GM12873 (cell line): ENCODE measurements at regions not wholly inside any gene's neighbourhood (a gene's known extent, or its start where the extent isn't known, plus 50 kb on each side); places are given as distances from the start of the nearest gene placed in this dataset.

ENCODE experiments used
- TF ChIP-seq, protein P1 (sequence below): IDR thresholded peaks from 2 replicates; pipeline ENCODE4 v1.5.1; 2012; ENCODE audit warnings: low read depth, mild to moderate bottlenecking, moderate library complexity, low read length, control low read depth; ENCODE audit not compliant: insufficient read depth; ENCODE audit errors: missing control alignments

DNA sequence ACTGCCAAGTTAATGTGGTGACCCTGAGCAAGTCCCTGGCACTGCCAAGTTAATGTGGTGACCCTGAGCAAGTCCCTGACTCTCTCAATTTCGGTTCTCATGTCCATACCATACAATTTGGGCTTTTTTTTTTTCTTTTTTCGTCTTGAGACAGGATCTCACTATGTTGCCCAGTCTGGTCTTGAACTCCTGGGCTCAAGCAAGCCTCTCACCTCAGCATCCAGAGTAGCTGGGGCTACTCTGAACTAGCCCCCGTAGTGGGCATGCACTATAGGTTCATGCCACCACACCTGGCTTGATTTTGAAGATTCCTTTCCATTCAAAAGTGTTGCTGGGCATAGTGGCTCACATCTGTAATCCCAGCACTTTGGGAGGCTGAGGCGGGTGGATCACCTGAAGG is 100.0 kb upstream of the FOXP4 start:
- TF ChIP-seq, protein P1, sequence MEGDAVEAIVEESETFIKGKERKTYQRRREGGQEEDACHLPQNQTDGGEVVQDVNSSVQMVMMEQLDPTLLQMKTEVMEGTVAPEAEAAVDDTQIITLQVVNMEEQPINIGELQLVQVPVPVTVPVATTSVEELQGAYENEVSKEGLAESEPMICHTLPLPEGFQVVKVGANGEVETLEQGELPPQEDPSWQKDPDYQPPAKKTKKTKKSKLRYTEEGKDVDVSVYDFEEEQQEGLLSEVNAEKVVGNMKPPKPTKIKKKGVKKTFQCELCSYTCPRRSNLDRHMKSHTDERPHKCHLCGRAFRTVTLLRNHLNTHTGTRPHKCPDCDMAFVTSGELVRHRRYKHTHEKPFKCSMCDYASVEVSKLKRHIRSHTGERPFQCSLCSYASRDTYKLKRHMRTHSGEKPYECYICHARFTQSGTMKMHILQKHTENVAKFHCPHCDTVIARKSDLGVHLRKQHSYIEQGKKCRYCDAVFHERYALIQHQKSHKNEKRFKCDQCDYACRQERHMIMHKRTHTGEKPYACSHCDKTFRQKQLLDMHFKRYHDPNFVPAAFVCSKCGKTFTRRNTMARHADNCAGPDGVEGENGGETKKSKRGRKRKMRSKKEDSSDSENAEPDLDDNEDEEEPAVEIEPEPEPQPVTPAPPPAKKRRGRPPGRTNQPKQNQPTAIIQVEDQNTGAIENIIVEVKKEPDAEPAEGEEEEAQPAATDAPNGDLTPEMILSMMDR = no peak

DNA sequence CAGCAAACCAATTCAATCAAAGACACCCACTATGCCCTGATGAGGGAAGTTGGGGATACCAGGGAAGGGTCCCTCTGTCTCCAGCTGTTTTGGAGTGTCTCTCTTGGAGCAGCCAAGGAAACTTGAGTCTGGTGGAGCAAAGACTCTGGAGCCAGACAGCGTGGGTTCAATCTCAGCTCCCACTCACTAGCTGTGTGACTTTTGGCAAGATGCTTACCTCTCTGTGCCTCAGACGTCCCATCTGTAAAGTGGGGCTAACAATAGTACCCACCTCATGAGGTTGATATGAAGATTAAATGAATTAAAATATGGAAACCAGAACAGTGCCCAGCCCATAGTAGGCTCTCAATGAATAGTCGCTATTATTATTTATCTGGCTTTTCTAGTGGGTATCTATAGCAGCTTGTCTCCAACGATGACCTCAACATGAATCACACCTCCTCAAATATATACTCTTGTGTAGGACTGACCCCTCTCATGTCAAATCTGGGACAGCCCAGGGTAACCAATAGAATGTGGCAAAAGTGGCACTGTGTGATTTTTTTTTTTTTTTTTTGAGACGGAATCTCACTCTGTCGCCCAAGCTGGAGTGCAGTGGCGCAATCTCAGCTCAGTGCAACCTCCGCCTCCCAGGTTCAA is 99.2 kb upstream of the FOXP4 start:
- TF ChIP-seq, protein P1 = no peak

DNA sequence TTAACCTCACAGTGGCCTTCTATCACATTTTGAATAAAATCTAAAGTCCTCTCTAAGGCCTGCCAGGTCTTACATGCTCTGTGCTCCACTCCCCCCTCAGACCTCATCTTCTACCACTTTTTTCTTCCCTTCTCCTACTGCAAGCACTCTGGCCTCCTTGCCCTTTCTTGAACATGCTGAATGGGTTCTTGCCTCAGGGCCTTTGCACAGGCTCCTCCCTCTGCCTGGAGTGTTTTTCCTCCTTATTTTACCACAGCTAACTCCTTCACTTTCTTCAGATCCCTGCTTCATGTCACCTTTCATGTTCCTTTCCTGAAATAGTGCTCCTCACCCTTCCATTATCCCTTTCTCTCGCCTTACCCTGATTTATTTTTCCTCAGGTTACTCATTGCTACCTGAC is 97.9 kb upstream of the FOXP4 start:
- TF ChIP-seq, protein P1 = no peak

DNA sequence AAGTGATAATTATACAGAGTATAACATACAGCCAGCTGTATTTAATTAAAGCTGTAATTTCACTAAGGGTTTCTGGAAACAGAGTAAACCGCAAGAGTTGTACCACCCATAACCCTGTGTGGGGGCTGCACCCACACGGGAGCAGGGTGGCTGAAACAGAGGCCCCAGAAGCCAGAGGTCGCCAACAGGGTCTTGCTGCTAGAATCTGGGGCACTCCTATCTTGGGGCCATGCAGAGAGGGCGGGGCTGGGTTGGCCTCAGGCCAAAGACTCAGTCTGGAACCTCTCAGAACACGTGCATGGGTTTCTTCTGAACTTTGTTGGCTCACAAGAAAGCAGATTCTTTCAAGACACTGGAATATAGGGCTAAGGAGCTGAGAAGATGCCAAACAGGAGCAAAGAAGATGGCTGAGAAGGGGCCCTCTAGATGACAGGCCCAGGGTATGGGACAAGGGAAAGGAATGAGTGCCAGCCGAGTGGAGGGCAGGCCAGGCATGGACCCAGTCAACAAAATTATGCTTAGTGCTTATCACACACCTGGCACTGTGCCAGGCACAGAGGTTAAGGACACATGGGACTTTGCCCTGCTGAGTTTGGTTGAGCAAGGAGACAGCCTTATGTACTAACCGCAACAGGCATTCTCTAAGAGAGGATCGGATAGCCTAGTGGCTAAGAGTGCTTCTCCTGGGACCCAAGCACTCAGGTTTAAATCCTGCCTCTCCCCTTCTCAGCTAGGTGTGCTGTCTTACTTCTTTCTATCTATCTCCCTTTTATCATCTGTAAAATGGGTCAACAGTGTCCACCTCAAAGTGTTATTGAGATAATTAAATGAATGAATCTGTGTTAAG is 96.6 kb upstream of the FOXP4 start:
- TF ChIP-seq, protein P1 = no peak

DNA sequence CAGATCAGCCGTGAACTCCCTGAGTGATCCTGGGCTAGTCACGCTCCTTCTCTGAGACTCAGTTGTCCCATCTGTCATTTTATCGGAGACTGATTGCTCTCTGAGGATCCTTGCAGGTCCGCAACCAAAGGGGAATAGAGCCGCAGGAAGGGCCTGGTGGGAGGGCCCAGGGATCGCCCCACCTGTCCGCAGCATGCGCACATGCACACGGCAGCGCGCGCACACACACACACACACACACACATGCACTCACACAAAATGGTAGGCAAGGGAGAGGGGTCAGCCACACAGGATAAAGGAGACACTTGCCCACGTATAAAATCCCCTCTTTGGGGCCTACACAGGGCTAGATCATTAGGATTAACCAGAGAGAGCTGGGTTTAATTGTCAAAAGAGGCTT is 95.6 kb upstream of the FOXP4 start:
- TF ChIP-seq, protein P1 = no peak

DNA sequence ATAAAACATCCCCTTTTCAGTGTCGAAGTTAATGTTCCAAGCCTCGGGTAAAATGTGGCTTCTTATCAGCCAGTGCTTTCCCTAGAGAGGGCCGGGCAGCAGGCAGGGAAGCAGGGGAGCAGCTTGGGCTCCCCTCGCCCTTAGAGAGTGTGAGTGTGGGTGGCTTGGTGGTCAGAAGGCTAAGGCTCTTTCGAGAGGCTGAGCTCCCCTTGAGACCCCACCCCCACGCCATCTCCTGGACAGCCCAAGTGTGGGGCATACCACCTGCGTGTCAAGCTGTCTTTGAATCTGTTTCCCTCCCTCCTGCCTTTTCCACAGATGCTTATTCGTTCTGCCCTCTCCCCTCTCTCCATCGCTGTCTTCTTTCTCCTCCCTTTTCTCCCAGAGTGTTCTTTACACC is 95.1 kb upstream of the FOXP4 start:
- TF ChIP-seq, protein P1 = peak; percentile 32

DNA sequence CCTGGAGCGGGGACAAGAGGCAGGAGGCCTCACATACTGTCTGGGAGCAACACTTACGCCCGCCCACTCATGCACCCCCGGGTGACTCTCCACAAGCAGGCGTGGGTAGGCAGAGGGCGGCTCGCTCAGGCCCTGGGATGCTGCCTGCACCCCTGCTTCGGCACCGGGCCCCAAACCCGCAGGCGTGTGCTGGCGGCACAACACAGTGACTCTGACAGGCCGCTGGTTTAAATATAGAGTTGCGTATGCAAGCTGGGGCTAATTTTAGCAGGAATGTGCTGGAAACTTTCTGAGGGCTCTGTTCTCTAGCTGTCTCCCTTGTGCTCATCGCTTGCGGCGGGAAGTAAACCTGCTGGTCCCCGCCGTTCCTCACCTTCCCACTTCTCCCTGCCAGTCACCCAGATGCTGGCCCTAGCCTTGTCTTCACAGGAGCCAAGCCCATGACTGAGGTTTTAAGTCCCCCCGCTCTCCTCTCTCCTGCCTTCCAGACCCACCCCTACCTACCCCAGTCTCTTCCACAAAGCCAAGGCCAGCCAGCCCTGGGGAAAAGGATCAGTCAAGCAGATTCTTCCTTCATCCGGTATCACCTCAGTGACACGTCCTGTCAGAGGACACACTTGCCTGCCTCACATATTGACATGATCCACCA is 94.5 kb upstream of the FOXP4 start:
- TF ChIP-seq, protein P1 = no peak
